ENCODE measurements at regions not wholly inside any gene's neighbourhood (a gene's known extent, or its start where the extent isn't known, plus 50 kb on each side); places are given as distances from the start of the nearest gene placed in this dataset.
"Not testable (repeated sequence)": the region's sequence is repeated elsewhere in the genome, so short reads cannot be mapped to it uniquely, and the experiment has no call there.

DNA sequence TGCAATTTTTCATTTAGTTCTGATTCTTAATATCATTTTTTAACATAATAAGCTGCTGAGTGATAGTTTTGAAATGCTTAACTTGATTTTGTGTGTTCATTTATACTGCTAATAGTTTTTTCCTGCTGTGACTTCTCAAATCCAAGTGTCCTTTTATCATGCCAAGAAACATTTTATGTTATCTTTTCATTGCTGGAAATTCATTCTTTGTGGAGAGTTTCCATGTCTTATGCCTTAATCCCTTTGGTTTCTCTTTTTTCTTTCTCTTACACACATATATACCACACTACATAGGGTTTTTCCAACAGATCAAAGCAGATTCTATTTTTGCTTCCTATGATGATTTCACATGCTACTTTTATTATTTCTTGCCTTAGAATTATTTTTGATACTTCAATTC, 981.1 kb downstream of the SLC6A15 start:
- ChIA-PET CTCF (no interaction called here), POLR2A (no interaction called here)
- TF ChIP-seq, protein P1, sequence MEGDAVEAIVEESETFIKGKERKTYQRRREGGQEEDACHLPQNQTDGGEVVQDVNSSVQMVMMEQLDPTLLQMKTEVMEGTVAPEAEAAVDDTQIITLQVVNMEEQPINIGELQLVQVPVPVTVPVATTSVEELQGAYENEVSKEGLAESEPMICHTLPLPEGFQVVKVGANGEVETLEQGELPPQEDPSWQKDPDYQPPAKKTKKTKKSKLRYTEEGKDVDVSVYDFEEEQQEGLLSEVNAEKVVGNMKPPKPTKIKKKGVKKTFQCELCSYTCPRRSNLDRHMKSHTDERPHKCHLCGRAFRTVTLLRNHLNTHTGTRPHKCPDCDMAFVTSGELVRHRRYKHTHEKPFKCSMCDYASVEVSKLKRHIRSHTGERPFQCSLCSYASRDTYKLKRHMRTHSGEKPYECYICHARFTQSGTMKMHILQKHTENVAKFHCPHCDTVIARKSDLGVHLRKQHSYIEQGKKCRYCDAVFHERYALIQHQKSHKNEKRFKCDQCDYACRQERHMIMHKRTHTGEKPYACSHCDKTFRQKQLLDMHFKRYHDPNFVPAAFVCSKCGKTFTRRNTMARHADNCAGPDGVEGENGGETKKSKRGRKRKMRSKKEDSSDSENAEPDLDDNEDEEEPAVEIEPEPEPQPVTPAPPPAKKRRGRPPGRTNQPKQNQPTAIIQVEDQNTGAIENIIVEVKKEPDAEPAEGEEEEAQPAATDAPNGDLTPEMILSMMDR (tag by site-specific recombination; IDR thresholded peaks at IDR 0.05): no peak
- TF ChIP-seq ZNF433 (tag by site-specific recombination; IDR thresholded peaks at IDR 0.05; ENCODE audit: low read depth): no peak
- TF ChIP-seq ZNF558 (tag by site-specific recombination; IDR thresholded peaks at IDR 0.05): no peak
- no peak for TF ChIP-seq EGR2 (tag by site-specific recombination; IDR thresholded peaks at IDR 0.05; ENCODE audit: low read depth)
- no peak for TF ChIP-seq ZNF626 (tag by site-specific recombination; IDR thresholded peaks at IDR 0.05)
- TF ChIP-seq ZNF521 (tag by site-specific recombination; IDR thresholded peaks at IDR 0.05): no peak
- TF ChIP-seq, protein P2, sequence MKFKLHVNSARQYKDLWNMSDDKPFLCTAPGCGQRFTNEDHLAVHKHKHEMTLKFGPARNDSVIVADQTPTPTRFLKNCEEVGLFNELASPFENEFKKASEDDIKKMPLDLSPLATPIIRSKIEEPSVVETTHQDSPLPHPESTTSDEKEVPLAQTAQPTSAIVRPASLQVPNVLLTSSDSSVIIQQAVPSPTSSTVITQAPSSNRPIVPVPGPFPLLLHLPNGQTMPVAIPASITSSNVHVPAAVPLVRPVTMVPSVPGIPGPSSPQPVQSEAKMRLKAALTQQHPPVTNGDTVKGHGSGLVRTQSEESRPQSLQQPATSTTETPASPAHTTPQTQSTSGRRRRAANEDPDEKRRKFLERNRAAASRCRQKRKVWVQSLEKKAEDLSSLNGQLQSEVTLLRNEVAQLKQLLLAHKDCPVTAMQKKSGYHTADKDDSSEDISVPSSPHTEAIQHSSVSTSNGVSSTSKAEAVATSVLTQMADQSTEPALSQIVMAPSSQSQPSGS (tag by site-specific recombination; IDR thresholded peaks at IDR 0.05; ENCODE audit: low read depth): no peak
- no peak for TF ChIP-seq ZNF2 (tag by site-specific recombination; IDR thresholded peaks at IDR 0.05)
- no peak for TF ChIP-seq ZNF600 (tag by site-specific recombination; IDR thresholded peaks at IDR 0.05)
- no peak for TF ChIP-seq ZNF311 (tag by site-specific recombination; IDR thresholded peaks at IDR 0.05; ENCODE audit: borderline replicate concordance)
- no peak for TF ChIP-seq ZNF366 (tag by site-specific recombination; conservative IDR thresholded peaks at IDR 0.05)
- no peak for TF ChIP-seq ZNF10 (tag by site-specific recombination; IDR thresholded peaks at IDR 0.05)
- TF ChIP-seq, protein P3, sequence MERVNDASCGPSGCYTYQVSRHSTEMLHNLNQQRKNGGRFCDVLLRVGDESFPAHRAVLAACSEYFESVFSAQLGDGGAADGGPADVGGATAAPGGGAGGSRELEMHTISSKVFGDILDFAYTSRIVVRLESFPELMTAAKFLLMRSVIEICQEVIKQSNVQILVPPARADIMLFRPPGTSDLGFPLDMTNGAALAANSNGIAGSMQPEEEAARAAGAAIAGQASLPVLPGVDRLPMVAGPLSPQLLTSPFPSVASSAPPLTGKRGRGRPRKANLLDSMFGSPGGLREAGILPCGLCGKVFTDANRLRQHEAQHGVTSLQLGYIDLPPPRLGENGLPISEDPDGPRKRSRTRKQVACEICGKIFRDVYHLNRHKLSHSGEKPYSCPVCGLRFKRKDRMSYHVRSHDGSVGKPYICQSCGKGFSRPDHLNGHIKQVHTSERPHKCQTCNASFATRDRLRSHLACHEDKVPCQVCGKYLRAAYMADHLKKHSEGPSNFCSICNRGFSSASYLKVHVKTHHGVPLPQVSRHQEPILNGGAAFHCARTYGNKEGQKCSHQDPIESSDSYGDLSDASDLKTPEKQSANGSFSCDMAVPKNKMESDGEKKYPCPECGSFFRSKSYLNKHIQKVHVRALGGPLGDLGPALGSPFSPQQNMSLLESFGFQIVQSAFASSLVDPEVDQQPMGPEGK (tag by site-specific recombination; IDR thresholded peaks at IDR 0.05): no peak
- TF ChIP-seq ZNF354C (tag by site-specific recombination; IDR thresholded peaks at IDR 0.05; ENCODE audit: borderline replicate concordance, low read depth): no peak
- Histone ChIP-seq H3K36me3 (ENCODE audit: control insufficient read depth in 2 of 2, insufficient read depth in 1 of 2, low read length in 2 of 2) (no peaks in the 10 kb centered on the region), H3K4me3 (ENCODE audit: low read depth, low read length) (no peak overlapping the region), H3K4me1 (ENCODE audit: control insufficient read depth, insufficient read depth, low read length) (no peaks in the 10 kb centered on the region), H3K9me3 (ENCODE audit: control insufficient read depth, insufficient read depth, low read depth, low read length) (no peaks in the 10 kb centered on the region), H3K27ac (ENCODE audit: extremely low read depth, low read depth, low read length) (no peak overlapping the region)

DNA sequence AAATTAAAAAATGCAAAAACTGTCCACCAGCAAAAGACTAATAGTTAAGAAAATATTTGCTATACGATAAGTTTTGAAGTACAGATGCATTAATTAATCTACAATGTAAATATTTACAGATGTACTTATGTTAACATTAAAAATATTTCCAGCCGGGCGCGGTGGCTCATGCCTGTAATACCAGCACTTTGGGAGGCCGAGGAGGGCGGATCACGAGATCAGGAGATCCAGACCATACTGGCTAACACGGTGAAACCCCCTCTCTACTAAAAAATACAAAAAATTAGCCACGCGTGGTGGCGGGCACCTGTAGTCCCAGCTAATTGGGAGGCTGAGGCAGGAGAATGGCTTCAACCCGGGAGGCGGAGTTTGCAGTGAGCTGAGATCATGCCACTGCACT, 982.8 kb downstream of the SLC6A15 start:
- H3K27ac ChIP-seq (ENCODE audit: extremely low read depth, low read depth, low read length); POLR2A ChIA-PET; CTCF ChIA-PET; H3K36me3 ChIP-seq (ENCODE audit: control insufficient read depth in 2 of 2, insufficient read depth in 1 of 2, low read length in 2 of 2); H3K9me3 ChIP-seq (ENCODE audit: control insufficient read depth, insufficient read depth, low read depth, low read length); H3K4me3 ChIP-seq (ENCODE audit: low read depth, low read length); H3K4me1 ChIP-seq (ENCODE audit: control insufficient read depth, insufficient read depth, low read length): not testable (repeated sequence)

DNA sequence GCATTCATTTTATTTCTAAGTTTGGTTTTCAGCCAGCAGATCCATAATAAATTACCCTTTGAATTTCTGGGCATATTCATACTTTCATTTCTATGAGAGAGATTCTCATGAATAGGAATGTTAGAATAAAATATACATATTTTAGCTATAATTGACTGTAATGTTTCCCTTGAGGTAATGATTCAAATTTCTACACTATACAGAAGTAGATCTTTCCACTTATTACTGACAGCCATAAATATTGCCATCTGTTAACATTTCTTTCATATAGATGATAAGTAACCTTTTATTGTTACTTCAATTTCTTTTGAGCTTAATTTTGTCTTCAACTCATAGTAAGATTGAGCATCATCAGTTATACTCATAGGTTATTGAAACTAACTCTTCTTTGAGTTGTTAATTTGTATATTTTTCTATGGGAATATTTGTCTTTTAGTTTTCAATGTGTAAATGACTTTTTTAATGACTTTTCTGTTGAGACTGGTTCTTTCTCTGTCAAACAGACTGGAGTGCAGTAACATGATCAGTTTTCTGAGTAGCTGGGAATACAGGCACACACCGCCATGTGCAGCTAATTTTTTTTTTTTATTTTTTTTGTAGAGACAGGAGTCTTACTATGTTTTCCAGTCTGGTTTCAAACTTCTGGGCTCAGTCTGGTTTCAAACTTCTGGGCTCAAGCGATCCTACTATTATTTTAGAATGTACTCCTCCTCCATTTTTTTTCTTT, 991.6 kb downstream of the SLC6A15 start:
- H3K36me3 ChIP-seq (ENCODE audit: control insufficient read depth in 2 of 2, insufficient read depth in 1 of 2, low read length in 2 of 2): no peaks in the 10 kb centered on the region
- TF ChIP-seq ZNF626 (tag by site-specific recombination; IDR thresholded peaks at IDR 0.05) (no peak), ZNF777 (tag by site-specific recombination; IDR thresholded peaks at IDR 0.05; ENCODE audit: borderline replicate concordance) (no peak), ZNF549 (tag by site-specific recombination; IDR thresholded peaks at IDR 0.05) (no peak), ZNF571 (tag by site-specific recombination; IDR thresholded peaks at IDR 0.05) (no peak), ZNF366 (tag by site-specific recombination; conservative IDR thresholded peaks at IDR 0.05) (no peak), ZNF416 (tag by site-specific recombination; IDR thresholded peaks at IDR 0.05) (no peak), ZNF621 (tag by site-specific recombination; IDR thresholded peaks at IDR 0.05) (no peak), ZNF830 (tag by site-specific recombination; IDR thresholded peaks at IDR 0.05; ENCODE audit: low read depth) (no peak)
- TF ChIP-seq, protein P4, sequence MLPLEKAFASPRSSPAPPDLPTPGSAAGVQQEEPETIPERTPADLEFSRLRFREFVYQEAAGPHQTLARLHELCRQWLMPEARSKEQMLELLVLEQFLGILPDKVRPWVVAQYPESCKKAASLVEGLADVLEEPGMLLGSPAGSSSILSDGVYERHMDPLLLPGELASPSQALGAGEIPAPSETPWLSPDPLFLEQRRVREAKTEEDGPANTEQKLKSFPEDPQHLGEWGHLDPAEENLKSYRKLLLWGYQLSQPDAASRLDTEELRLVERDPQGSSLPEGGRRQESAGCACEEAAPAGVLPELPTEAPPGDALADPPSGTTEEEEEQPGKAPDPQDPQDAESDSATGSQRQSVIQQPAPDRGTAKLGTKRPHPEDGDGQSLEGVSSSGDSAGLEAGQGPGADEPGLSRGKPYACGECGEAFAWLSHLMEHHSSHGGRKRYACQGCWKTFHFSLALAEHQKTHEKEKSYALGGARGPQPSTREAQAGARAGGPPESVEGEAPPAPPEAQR (tag by site-specific recombination; IDR thresholded peaks at IDR 0.05): no peak
- TF ChIP-seq, protein P5, sequence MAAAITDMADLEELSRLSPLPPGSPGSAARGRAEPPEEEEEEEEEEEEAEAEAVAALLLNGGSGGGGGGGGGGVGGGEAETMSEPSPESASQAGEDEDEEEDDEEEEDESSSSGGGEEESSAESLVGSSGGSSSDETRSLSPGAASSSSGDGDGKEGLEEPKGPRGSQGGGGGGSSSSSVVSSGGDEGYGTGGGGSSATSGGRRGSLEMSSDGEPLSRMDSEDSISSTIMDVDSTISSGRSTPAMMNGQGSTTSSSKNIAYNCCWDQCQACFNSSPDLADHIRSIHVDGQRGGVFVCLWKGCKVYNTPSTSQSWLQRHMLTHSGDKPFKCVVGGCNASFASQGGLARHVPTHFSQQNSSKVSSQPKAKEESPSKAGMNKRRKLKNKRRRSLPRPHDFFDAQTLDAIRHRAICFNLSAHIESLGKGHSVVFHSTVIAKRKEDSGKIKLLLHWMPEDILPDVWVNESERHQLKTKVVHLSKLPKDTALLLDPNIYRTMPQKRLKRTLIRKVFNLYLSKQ (tag by site-specific recombination; IDR thresholded peaks at IDR 0.05; ENCODE audit: borderline replicate concordance): no peak

More for the DNA sequence above, 991.6 kb downstream of the SLC6A15 start:
- POLR2A ChIA-PET: no interaction called here
- H3K27ac ChIP-seq (ENCODE audit: extremely low read depth, low read depth, low read length): no peak overlapping the region
- H3K9me3 ChIP-seq (ENCODE audit: control insufficient read depth, insufficient read depth, low read depth, low read length): no peaks in the 10 kb centered on the region
- CTCF ChIA-PET: interaction anchor here (0.6 kb wide), 1 partner anchor 1091 kb away, joined by 4 read pairs; no protein-coding TSS in a partner anchor
- no peak overlapping the region for H3K4me3 ChIP-seq (ENCODE audit: low read depth, low read length)
- no peaks in the 10 kb centered on the region for H3K4me1 ChIP-seq (ENCODE audit: control insufficient read depth, insufficient read depth, low read length)
